ENCODE measurements at regions not wholly inside any gene's neighbourhood (a gene's known extent, or its start where the extent isn't known, plus 50 kb on each side); places are given as distances from the start of the nearest gene placed in this dataset.

- Histone ChIP-seq H3K27me3 (no peaks in the 10 kb centered on the region), H3K4me1 (no peaks in the 10 kb centered on the region), H3K9me3 (no peaks in the 10 kb centered on the region), H3K4me3 (no peak overlapping the region), H3K36me3 (no peaks in the 10 kb centered on the region), H3K27ac (replicated peaks in 1 of 4) (no peak overlapping the region)
- DNase-seq (ENCODE audit: extremely low spot score): no peak
- TF ChIP-seq POLR2A (IDR thresholded peaks at IDR 0.05; ENCODE audit: low read depth): no peak
- no peak for TF ChIP-seq CTCF (IDR thresholded peaks at IDR 0.05)
- no peak for TF ChIP-seq EP300 (IDR thresholded peaks at IDR 0.05)
- TF ChIP-seq POLR2AphosphoS5 (IDR thresholded peaks at IDR 0.05): no peak
- 57% methylated on average over 2 of the region's 2 CpGs for WGBS
- intact Hi-C loops (cut with DNase I): no loop called here
Observed at GRCh38 chr1:96259399-96259798, 462.2 kb upstream of the PTBP2 start.

GRCh38 chr1:96281491-96281890 is 440.1 kb upstream of the PTBP2 start:
- 90% methylated on average over 1 of the region's 1 CpG for WGBS
- H3K9me3 ChIP-seq: peaks cover 0 to 10% (median 5%) of the 10 kb centered on the region in 4 donors
- no peak for DNase-seq (ENCODE audit: extremely low spot score)
- TF ChIP-seq CTCF (IDR thresholded peaks at IDR 0.05) (no peak), POLR2AphosphoS5 (IDR thresholded peaks at IDR 0.05) (no peak), EP300 (IDR thresholded peaks at IDR 0.05) (no peak), POLR2A (IDR thresholded peaks at IDR 0.05; ENCODE audit: low read depth) (no peak)
- no peaks in the 10 kb centered on the region for H3K36me3 ChIP-seq
- H3K27me3 ChIP-seq: no peaks in the 10 kb centered on the region
- H3K27ac ChIP-seq (replicated peaks in 1 of 4): no peak overlapping the region
- intact Hi-C loops (cut with DNase I): no loop called here
- H3K4me1 ChIP-seq: no peaks in the 10 kb centered on the region
- no peak overlapping the region for H3K4me3 ChIP-seq

- WGBS: 43% methylated on average over 1 of the region's 1 CpG
- Histone ChIP-seq H3K4me1 (no peaks in the 10 kb centered on the region), H3K27me3 (no peaks in the 10 kb centered on the region), H3K36me3 (no peaks in the 10 kb centered on the region), H3K4me3 (no peak overlapping the region), H3K27ac (replicated peaks in 1 of 4) (no peak overlapping the region), H3K9me3 (peaks cover 0 to 23% (median 17%) of the 10 kb centered on the region in 4 donors)
- intact Hi-C loops (cut with DNase I): no loop called here
- no peak for TF ChIP-seq POLR2A (IDR thresholded peaks at IDR 0.05; ENCODE audit: low read depth)
- no peak for DNase-seq (ENCODE audit: extremely low spot score)
Observed at GRCh38 chr1:96290033-96290432, 431.6 kb upstream of the PTBP2 start.

GRCh38 chr1:96290801-96291200 is 430.8 kb upstream of the PTBP2 start:
- Histone ChIP-seq H3K36me3 (no peaks in the 10 kb centered on the region), H3K4me3 (no peak overlapping the region), H3K9me3 (peaks cover 0 to 23% (median 17%) of the 10 kb centered on the region in 4 donors), H3K4me1 (no peaks in the 10 kb centered on the region), H3K27me3 (no peaks in the 10 kb centered on the region), H3K27ac (replicated peaks in 1 of 4) (no peak overlapping the region)
- TF ChIP-seq EP300 (IDR thresholded peaks at IDR 0.05) (no peak), CTCF (IDR thresholded peaks at IDR 0.05) (no peak), POLR2A (IDR thresholded peaks at IDR 0.05; ENCODE audit: low read depth) (no peak), POLR2AphosphoS5 (IDR thresholded peaks at IDR 0.05) (no peak)
- DNase-seq (ENCODE audit: extremely low spot score): no peak
- intact Hi-C loops (cut with DNase I): no loop called here

- no peaks in the 10 kb centered on the region for H3K4me1 ChIP-seq
- no peaks in the 10 kb centered on the region for H3K36me3 ChIP-seq
- TF ChIP-seq EP300 (IDR thresholded peaks at IDR 0.05) (no peak), POLR2AphosphoS5 (IDR thresholded peaks at IDR 0.05) (no peak), CTCF (IDR thresholded peaks at IDR 0.05) (no peak), POLR2A (IDR thresholded peaks at IDR 0.05; ENCODE audit: low read depth) (no peak)
- intact Hi-C loops (cut with DNase I): no loop called here
- no peak for DNase-seq (ENCODE audit: extremely low spot score)
- peaks cover 0 to 21% (median 16%) of the 10 kb centered on the region in 4 donors for H3K9me3 ChIP-seq
- WGBS: 92% methylated on average over 2 of the region's 2 CpGs
- H3K27ac ChIP-seq (replicated peaks in 1 of 4): no peak overlapping the region
- no peaks in the 10 kb centered on the region for H3K27me3 ChIP-seq
- H3K4me3 ChIP-seq: no peak overlapping the region
Observed at GRCh38 chr1:96291468-96291867, 430.1 kb upstream of the PTBP2 start.
